HEK293 (cell line): ENCODE measurements at regions not wholly inside any gene's neighbourhood (a gene's known extent, or its start where the extent isn't known, plus 50 kb on each side); places are given as distances from the start of the nearest gene placed in this dataset.

Experiments used
- CTCF ChIA-PET: fragments of 350-600 bp; formaldehyde crosslinking; extraction: SDS; loops from one replicate; lab custom pipeline; 2021; ENCODE audit warnings: antibody characterized with exemption; lab: Yijun Ruan, JAX
- POLR2A ChIA-PET: fragments of 300-600 bp; formaldehyde crosslinking; extraction: SDS; loops from one replicate; lab custom pipeline; 2020; ENCODE audit warnings: antibody characterized with exemption, inconsistent platforms; lab: Yijun Ruan, JAX
- H3K27ac ChIP-seq: fragments of 200-500 bp; sonication (Bioruptor generic); 2 replicates; pipeline ENCODE4 v1.5.1; 2014; ENCODE audit warnings: low read depth, low read length, control low read depth, inconsistent platforms; ENCODE audit errors: extremely low read depth
- H3K36me3 ChIP-seq, 2 experiments: fragments of 200-500 bp in 1 of 2; sonication (Bioruptor generic) in 1 of 2; 1 replicate in 1 of 2; 2 replicates in 1 of 2; pipeline ENCODE4 v1.5.1; 2014 to 2017; ENCODE audit warnings: inconsistent platforms in 2 of 2, low read length in 2 of 2; ENCODE audit not compliant: control insufficient read depth in 2 of 2, insufficient read depth in 1 of 2
- H3K4me1 ChIP-seq: fragments of 200-500 bp; sonication (Bioruptor generic); 2 replicates; pipeline ENCODE4 v1.5.1; 2014; ENCODE audit warnings: mild to moderate bottlenecking, low read length, inconsistent platforms; ENCODE audit not compliant: control insufficient read depth, insufficient read depth
- H3K4me3 ChIP-seq: 2 replicates; pipeline ENCODE4 v1.5.1; 2011; ENCODE audit warnings: low read depth, mild to moderate bottlenecking, control low read depth, low read length, moderate library complexity
- H3K9me3 ChIP-seq: fragments of 200-500 bp; sonication (Bioruptor generic); 2 replicates; pipeline ENCODE4 v1.5.1; 2014; ENCODE audit warnings: low read depth, low read length, inconsistent platforms; ENCODE audit not compliant: control insufficient read depth, insufficient read depth
- ATF2 ChIP-seq: fragments of 450-650 bp; formaldehyde crosslinking; IDR thresholded peaks from 2 replicates; pipeline ENCODE4 v1.5.1; 2016; ENCODE audit warnings: missing biosample characterization, missing genetic modification characterization, low read depth
- FEZF1 ChIP-seq: fragments of 450-650 bp; formaldehyde crosslinking; IDR thresholded peaks from 2 replicates; pipeline ENCODE4 v1.5.1; 2016; ENCODE audit warnings: missing biosample characterization, missing genetic modification characterization
- GLIS1 ChIP-seq: fragments of 450-650 bp; formaldehyde crosslinking; IDR thresholded peaks from 2 replicates; pipeline ENCODE4 v1.5.1; 2016; ENCODE audit warnings: missing biosample characterization, missing genetic modification characterization
- IKZF3 ChIP-seq: fragments of 450-650 bp; IDR thresholded peaks from 2 replicates; pipeline ENCODE4 v1.5.0; 2018; ENCODE audit warnings: missing biosample characterization, mild to moderate bottlenecking, missing genetic modification characterization, moderate library complexity
- INSM2 ChIP-seq: fragments of 450-650 bp; formaldehyde crosslinking; IDR thresholded peaks from 2 replicates; pipeline ENCODE4 v1.5.1; 2016; ENCODE audit warnings: missing biosample characterization, missing genetic modification characterization
- KLF9 ChIP-seq: fragments of 450-650 bp; formaldehyde crosslinking; IDR thresholded peaks from 2 replicates; pipeline ENCODE4 v1.5.1; 2016; ENCODE audit warnings: missing biosample characterization, missing genetic modification characterization, low read depth
- SP2 ChIP-seq: fragments of 450-650 bp; formaldehyde crosslinking; IDR thresholded peaks from 2 replicates; pipeline ENCODE4 v1.5.1; 2016; ENCODE audit warnings: missing biosample characterization, missing genetic modification characterization
- ZBTB26 ChIP-seq: fragments of 450-650 bp; formaldehyde crosslinking; optimal IDR thresholded peaks from 2 replicates; pipeline ENCODE3; 2016; ENCODE audit warnings: missing biosample characterization, mild to moderate bottlenecking, missing genetic modification characterization
- ZBTB49 ChIP-seq: fragments of 450-650 bp; formaldehyde crosslinking; IDR thresholded peaks from 2 replicates; pipeline ENCODE4 v1.5.1; 2016; ENCODE audit warnings: missing biosample characterization, missing genetic modification characterization, low read depth
- ZFHX2 ChIP-seq: fragments of 450-650 bp; formaldehyde crosslinking; conservative IDR thresholded peaks from 2 replicates; pipeline ENCODE4 v1.5.1; 2016; ENCODE audit warnings: missing biosample characterization, missing genetic modification characterization
- ZIC2 ChIP-seq: fragments of 450-650 bp; formaldehyde crosslinking; IDR thresholded peaks from 2 replicates; pipeline ENCODE4 v1.5.1; 2016; ENCODE audit warnings: missing biosample characterization, missing genetic modification characterization
- ZNF146 ChIP-seq: fragments of 450-650 bp; formaldehyde crosslinking; IDR thresholded peaks from 2 replicates; pipeline ENCODE4 v1.5.1; 2016; ENCODE audit warnings: missing biosample characterization, missing genetic modification characterization
- ZNF16 ChIP-seq: fragments of 450-650 bp; formaldehyde crosslinking; IDR thresholded peaks from 2 replicates; pipeline ENCODE4 v1.5.1; 2016; ENCODE audit warnings: low read depth, missing biosample characterization, missing genetic modification characterization
- ZNF19 ChIP-seq: fragments of 450-650 bp; formaldehyde crosslinking; IDR thresholded peaks from 2 replicates; pipeline ENCODE4; 2016; ENCODE audit warnings: missing biosample characterization, missing genetic modification characterization, low read depth
- ZNF223 ChIP-seq: fragments of 450-650 bp; formaldehyde crosslinking; IDR thresholded peaks from 2 replicates; pipeline ENCODE4 v1.5.1; 2016; ENCODE audit warnings: missing biosample characterization, missing genetic modification characterization
- ZNF24 ChIP-seq: fragments of 450-650 bp; formaldehyde crosslinking; IDR thresholded peaks from 2 replicates; pipeline ENCODE4 v1.5.1; 2016; ENCODE audit warnings: missing biosample characterization, missing genetic modification characterization
- ZNF529 ChIP-seq: fragments of 450-650 bp; formaldehyde crosslinking; IDR thresholded peaks from 2 replicates; pipeline ENCODE4 v1.5.1; 2017; ENCODE audit warnings: missing genetic modification characterization, missing biosample characterization; ENCODE audit not compliant: insufficient replicate concordance
- ZNF560 ChIP-seq: fragments of 450-650 bp; formaldehyde crosslinking; IDR thresholded peaks from 2 replicates; pipeline ENCODE4 v1.5.1; 2017; ENCODE audit warnings: missing biosample characterization, missing genetic modification characterization, borderline replicate concordance
- ZNF654 ChIP-seq: fragments of 450-650 bp; formaldehyde crosslinking; IDR thresholded peaks from 2 replicates; pipeline ENCODE4 v1.5.1; 2016; ENCODE audit warnings: low read depth, missing biosample characterization, missing genetic modification characterization
- ZNF768 ChIP-seq: fragments of 450-650 bp; formaldehyde crosslinking; IDR thresholded peaks from 2 replicates; pipeline ENCODE4 v1.5.1; 2018; ENCODE audit warnings: missing biosample characterization, mild to moderate bottlenecking, missing genetic modification characterization
- ZNF777 ChIP-seq: fragments of 450-650 bp; formaldehyde crosslinking; IDR thresholded peaks from 2 replicates; pipeline ENCODE4 v1.5.1; 2017; ENCODE audit warnings: missing biosample characterization, missing genetic modification characterization, borderline replicate concordance
- ZNF843 ChIP-seq: fragments of 450-650 bp; formaldehyde crosslinking; IDR thresholded peaks from 2 replicates; pipeline ENCODE4 v1.5.1; 2016; ENCODE audit warnings: missing biosample characterization, missing genetic modification characterization
- ZSCAN23 ChIP-seq: fragments of 450-650 bp; formaldehyde crosslinking; IDR thresholded peaks from 2 replicates; pipeline ENCODE4 v1.5.1; 2016; ENCODE audit warnings: missing biosample characterization, missing genetic modification characterization
- ZXDB ChIP-seq: fragments of 450-650 bp; formaldehyde crosslinking; IDR thresholded peaks from 2 replicates; pipeline ENCODE4 v1.5.1; 2016; ENCODE audit warnings: missing biosample characterization, missing genetic modification characterization

- ChIA-PET POLR2A (no interaction called here), CTCF (no interaction called here)
- Histone ChIP-seq H3K4me3 (no peak overlapping the region), H3K4me1 (no peaks in the 10 kb centered on the region; the same call in 1 of the 2 replicates), H3K36me3 (no peaks in the 10 kb centered on the region), H3K9me3 (no peaks in the 10 kb centered on the region), H3K27ac (no peak overlapping the region)
- TF ChIP-seq ZNF19 (tag by site-specific recombination) (no peak), ZNF560 (tag by site-specific recombination) (no peak), ZNF529 (tag by site-specific recombination) (no peak), SP2 (tag by site-specific recombination) (no peak)
These were observed 53.9 kb upstream of the COL18A1 start for GRCh38 chr21:45351061-45351460.

- CTCF ChIA-PET: interaction anchor here (0.7 kb wide), 1 partner anchor 72 kb away, joined by 3 read pairs; no protein-coding TSS in a partner anchor
- no peak for TF ChIP-seq ZBTB49 (tag by site-specific recombination)
- no peak for TF ChIP-seq ZNF16 (tag by site-specific recombination)
- TF ChIP-seq GLIS1: peak; percentile 29; the same call in 1 of the 2 replicates
- TF ChIP-seq ZNF843 (tag by site-specific recombination): no peak
- no peak for TF ChIP-seq IKZF3 (tag by site-specific recombination)
- no peak for TF ChIP-seq ZNF146
- TF ChIP-seq INSM2: no peak
- TF ChIP-seq ZNF24: no peak
- no peak for TF ChIP-seq ZNF560 (tag by site-specific recombination)
- no peak for TF ChIP-seq ATF2 (tag by site-specific recombination)
- no peak for TF ChIP-seq KLF9 (tag by site-specific recombination)
- peak; percentile 33; the same call in 1 of the 2 replicates for TF ChIP-seq ZFHX2 (tag by site-specific recombination)
- TF ChIP-seq FEZF1 (tag by site-specific recombination): no peak
- no peak for TF ChIP-seq ZSCAN23 (tag by site-specific recombination)
- TF ChIP-seq ZIC2 (tag by site-specific recombination): peak; percentile 48; the same call in 1 of the 2 replicates
- TF ChIP-seq ZNF768: no peak
- no peak for TF ChIP-seq ZNF654 (tag by site-specific recombination)
- TF ChIP-seq ZXDB (tag by site-specific recombination): no peak
- TF ChIP-seq ZBTB26 (tag by site-specific recombination): no peak
- no peak for TF ChIP-seq ZNF777 (tag by site-specific recombination)
- no peak for TF ChIP-seq ZNF223
- no peaks in the 10 kb centered on the region; the same call in 1 of the 2 replicates for H3K4me1 ChIP-seq
- no peaks in the 10 kb centered on the region for H3K36me3 ChIP-seq
- no peak overlapping the region for H3K27ac ChIP-seq
- H3K4me3 ChIP-seq: no peak overlapping the region
- H3K9me3 ChIP-seq: no peaks in the 10 kb centered on the region
- POLR2A ChIA-PET: no interaction called here
These were observed 53.3 kb upstream of the COL18A1 start for GRCh38 chr21:45351526-45352275.
